ENCODE measurements at regions not wholly inside any gene's neighbourhood (a gene's known extent, or its start where the extent isn't known, plus 50 kb on each side); places are given as distances from the start of the nearest gene placed in this dataset.

GRCh38 chr2:66661253-66662173 is 226.6 kb downstream of the MEIS1 start:
- DNase-seq (ENCODE audit: low read depth, low spot score) (no peak), FAIRE-seq (no peak)
- H3K4me3 ChIP-seq (replicated peaks in 1 of 3; ENCODE audit: insufficient read depth in 1 of 3, low read depth in 1 of 3, low read length in 3 of 3) = no peak overlapping the region
- H4K20me1 ChIP-seq (replicated peaks; ENCODE audit: control insufficient read depth, extremely low read depth, insufficient read depth, low read length) = no peaks in the 10 kb centered on the region
- no peaks in the 10 kb centered on the region for H3K9me3 ChIP-seq (replicated peaks; ENCODE audit: control insufficient read depth, insufficient read depth, low read length)
- no peak overlapping the region for H3K4me2 ChIP-seq (ENCODE audit: insufficient read depth, low read length)
- CTCF ChIA-PET = no interaction called here
- H3K79me2 ChIP-seq (ENCODE audit: control insufficient read depth, insufficient read depth, low read length) = no peaks in the 10 kb centered on the region
- TF ChIP-seq JUN (IDR thresholded peaks at IDR 0.05; ENCODE audit: borderline replicate concordance, insufficient read depth, insufficient read length, low read depth) (no peak), FOS (IDR thresholded peaks at IDR 0.05; ENCODE audit: borderline replicate concordance, insufficient read depth, low read length) (no peak), MYC (IDR thresholded peaks at IDR 0.05; ENCODE audit: low read depth, low read length) (no peak), GATA2 (IDR thresholded peaks at IDR 0.05; ENCODE audit: insufficient read depth, insufficient read length, low read depth, low read length) (no peak), POLR2A (IDR thresholded peaks at IDR 0.05; ENCODE audit: low read depth, low read length) (no peak), EZH2 (IDR thresholded peaks at IDR 0.05; ENCODE audit: borderline replicate concordance, low read depth, low read length, severe bottlenecking) (no peak)
- no TSS peak for BruUV-seq (replicated peaks)
- dilution Hi-C loops (cut with MboI; ENCODE audit: extremely low pct_ligation_motif_present, low sequenced_read_pairs) = no loop called here
- intact Hi-C loops (cut with micrococcal nuclease) = no loop called here
- no peaks in the 10 kb centered on the region for H3K4me1 ChIP-seq (ENCODE audit: control insufficient read depth, extremely low read depth, insufficient read depth, low read length)
- POLR2A ChIA-PET = no interaction called here
- no peak overlapping the region for H3K27ac ChIP-seq (ENCODE audit: insufficient read depth, low read depth, low read length)
- no peak overlapping the region for H3K9ac ChIP-seq (replicated peaks; ENCODE audit: extremely low read depth, insufficient read depth, low read length)
- H2AFZ ChIP-seq (ENCODE audit: low read depth, low read length) = no peak overlapping the region
- H3K36me3 ChIP-seq (ENCODE audit: control insufficient read depth in 2 of 2, extremely low read depth in 1 of 2, insufficient read depth in 2 of 2, low read length in 2 of 2) = no peaks in the 10 kb centered on the region
- H3K9me1 ChIP-seq (replicated peaks; ENCODE audit: control insufficient read depth, extremely low read depth, insufficient read depth, low read length) = no peaks in the 10 kb centered on the region
- no peaks in the 10 kb centered on the region for H3K27me3 ChIP-seq (ENCODE audit: control insufficient read depth in 2 of 2, insufficient read depth in 2 of 2, low read length in 2 of 2)

Data from endothelial cell of umbilical vein (primary cell).